ENCODE measurements at regions not wholly inside any gene's neighbourhood (a gene's known extent, or its start where the extent isn't known, plus 50 kb on each side); places are given as distances from the start of the nearest gene placed in this dataset.
A peak's percentile ranks its signal among the peaks of the same experiment; 100 is the strongest.

DNA sequence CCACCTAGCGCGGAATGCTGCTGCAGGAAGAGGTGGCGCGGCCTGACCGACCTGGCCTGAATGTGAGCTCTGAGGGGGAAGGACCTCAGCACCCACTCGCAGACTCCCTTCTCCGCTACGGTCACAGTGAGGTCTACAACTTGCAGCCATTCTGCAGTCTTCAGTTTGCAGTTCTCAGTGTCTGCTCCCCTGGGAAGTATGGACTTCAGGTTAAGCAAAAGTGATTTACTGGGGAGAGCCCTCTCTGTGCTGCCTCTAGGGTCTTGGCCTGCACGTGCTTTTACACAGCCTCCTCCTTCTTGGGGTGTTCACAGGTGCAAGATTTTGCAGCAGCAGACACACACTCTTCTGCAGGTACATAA, 296.0 kb downstream of the OMA1 start:
- no CpG with 5 or more reads among the region's 9 CpGs for WGBS, 2 donors (ENCODE audit: low coverage in 1 of 2)
- ATAC-seq, result no peak
- H3K4me3 ChIP-seq, result peak overlapping the region in 1 of 2 donors; percentile 45
- no peak overlapping the region for H3K27ac ChIP-seq
- TF ChIP-seq EP300 (IDR thresholded peaks at IDR 0.05), result no peak
- TF ChIP-seq POLR2AphosphoS5 (IDR thresholded peaks at IDR 0.05), result no peak
- TF ChIP-seq POLR2A (IDR thresholded peaks at IDR 0.05), result no peak
- TF ChIP-seq, protein P1, sequence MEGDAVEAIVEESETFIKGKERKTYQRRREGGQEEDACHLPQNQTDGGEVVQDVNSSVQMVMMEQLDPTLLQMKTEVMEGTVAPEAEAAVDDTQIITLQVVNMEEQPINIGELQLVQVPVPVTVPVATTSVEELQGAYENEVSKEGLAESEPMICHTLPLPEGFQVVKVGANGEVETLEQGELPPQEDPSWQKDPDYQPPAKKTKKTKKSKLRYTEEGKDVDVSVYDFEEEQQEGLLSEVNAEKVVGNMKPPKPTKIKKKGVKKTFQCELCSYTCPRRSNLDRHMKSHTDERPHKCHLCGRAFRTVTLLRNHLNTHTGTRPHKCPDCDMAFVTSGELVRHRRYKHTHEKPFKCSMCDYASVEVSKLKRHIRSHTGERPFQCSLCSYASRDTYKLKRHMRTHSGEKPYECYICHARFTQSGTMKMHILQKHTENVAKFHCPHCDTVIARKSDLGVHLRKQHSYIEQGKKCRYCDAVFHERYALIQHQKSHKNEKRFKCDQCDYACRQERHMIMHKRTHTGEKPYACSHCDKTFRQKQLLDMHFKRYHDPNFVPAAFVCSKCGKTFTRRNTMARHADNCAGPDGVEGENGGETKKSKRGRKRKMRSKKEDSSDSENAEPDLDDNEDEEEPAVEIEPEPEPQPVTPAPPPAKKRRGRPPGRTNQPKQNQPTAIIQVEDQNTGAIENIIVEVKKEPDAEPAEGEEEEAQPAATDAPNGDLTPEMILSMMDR (IDR thresholded peaks at IDR 0.05), result no peak
- H3K36me3 ChIP-seq, result no peaks in the 10 kb centered on the region
- H3K9me3 ChIP-seq, result peaks cover 0 to 4% (median 0%) of the 10 kb centered on the region in 3 donors
- peaks cover 0 to 22% (median 13%) of the 10 kb centered on the region in 3 donors for H3K4me1 ChIP-seq
- H3K27me3 ChIP-seq, result peaks cover 52% of the 10 kb centered on the region

DNA sequence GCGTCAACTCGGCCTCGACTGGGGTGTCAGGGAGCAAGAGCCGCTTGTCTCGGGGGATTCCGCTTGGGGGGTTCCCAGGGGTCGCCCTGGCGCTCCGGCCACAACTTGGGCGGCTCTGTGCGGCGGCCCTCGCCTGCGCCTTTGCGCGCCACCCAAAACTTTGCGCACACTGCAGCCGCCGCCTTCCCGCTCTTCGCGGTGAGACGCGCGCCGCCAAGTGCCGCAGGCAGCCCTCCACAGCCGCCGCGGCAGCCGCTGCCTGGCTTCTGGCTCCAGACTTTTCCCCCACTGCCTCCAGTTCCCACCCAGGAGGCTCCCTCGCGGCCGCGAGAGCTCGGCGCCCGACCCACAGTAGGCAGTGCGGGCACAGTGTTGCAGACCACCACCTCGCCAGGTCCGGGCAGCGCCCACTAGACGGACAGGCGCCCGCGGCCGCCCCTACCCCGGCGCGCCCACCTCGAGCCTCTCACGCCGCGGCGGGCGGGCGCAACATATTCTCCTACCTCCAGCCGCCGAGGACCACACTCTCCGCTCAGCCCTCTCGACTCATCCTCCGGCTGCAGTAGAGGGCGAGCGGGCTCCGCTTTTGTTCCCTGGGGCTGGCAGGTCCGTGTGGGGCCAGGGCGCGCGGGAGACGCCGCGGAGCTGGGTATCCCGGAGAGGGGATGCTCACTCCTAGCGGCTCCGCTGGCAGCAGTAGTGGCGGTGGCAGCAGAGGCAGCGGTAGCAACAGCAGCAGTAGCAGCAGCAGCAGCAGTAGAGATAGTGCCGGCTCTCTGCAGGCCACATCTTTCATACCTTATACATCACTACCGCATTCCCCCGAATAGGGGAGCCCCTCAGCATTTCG, 296.6 kb downstream of the OMA1 start:
- 0% methylated on average over 26 of the region's 81 CpGs; no CpG with 5 or more reads in 1 of the 2 donors for WGBS, 2 donors (ENCODE audit: low coverage in 1 of 2)
- Histone ChIP-seq H3K9me3 (no peaks in the 10 kb centered on the region), H3K4me1 (peaks cover 0 to 22% (median 13%) of the 10 kb centered on the region in 3 donors), H3K4me3 (peak overlapping the region in 1 of 2 donors; percentile 45), H3K27me3 (peaks cover 58% of the 10 kb centered on the region), H3K27ac (no peak overlapping the region), H3K36me3 (no peaks in the 10 kb centered on the region)
- ATAC-seq, result no peak
- TF ChIP-seq, protein P1 (IDR thresholded peaks at IDR 0.05), result no peak
- TF ChIP-seq EP300 (IDR thresholded peaks at IDR 0.05) (no peak), POLR2A (IDR thresholded peaks at IDR 0.05) (no peak), POLR2AphosphoS5 (IDR thresholded peaks at IDR 0.05) (no peak)

DNA sequence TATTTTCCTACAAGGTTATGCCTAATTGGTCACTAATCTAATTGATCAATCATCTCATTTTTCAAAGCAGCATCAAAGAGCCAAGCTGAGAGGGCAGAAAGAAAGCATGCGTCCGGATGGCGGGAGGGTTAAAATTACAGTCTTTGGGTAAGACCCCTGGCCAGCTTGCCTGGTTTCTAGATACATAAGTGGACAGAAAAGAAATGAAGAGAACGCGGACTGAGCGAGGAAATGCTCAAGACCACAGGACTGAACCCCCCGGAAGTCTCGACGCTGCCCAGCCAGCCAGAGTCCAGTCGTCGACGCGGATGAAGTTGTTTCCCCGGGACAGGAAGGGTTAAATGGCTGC, 297.2 kb downstream of the OMA1 start:
- Histone ChIP-seq H3K27me3 (peaks cover 60% of the 10 kb centered on the region), H3K4me3 (peak overlapping the region in 1 of 2 donors; percentile 45), H3K36me3 (no peaks in the 10 kb centered on the region), H3K27ac (no peak overlapping the region), H3K9me3 (no peaks in the 10 kb centered on the region), H3K4me1 (peaks cover 0 to 22% (median 13%) of the 10 kb centered on the region in 3 donors)
- ATAC-seq, result no peak
- WGBS, 2 donors (ENCODE audit: low coverage in 1 of 2), result 2 to 3% methylated on average over 13 to 14 of the region's 14 CpGs
- TF ChIP-seq, protein P1 (IDR thresholded peaks at IDR 0.05), result no peak
- no peak for TF ChIP-seq POLR2A (IDR thresholded peaks at IDR 0.05)
- no peak for TF ChIP-seq POLR2AphosphoS5 (IDR thresholded peaks at IDR 0.05)
- TF ChIP-seq EP300 (IDR thresholded peaks at IDR 0.05), result no peak

DNA sequence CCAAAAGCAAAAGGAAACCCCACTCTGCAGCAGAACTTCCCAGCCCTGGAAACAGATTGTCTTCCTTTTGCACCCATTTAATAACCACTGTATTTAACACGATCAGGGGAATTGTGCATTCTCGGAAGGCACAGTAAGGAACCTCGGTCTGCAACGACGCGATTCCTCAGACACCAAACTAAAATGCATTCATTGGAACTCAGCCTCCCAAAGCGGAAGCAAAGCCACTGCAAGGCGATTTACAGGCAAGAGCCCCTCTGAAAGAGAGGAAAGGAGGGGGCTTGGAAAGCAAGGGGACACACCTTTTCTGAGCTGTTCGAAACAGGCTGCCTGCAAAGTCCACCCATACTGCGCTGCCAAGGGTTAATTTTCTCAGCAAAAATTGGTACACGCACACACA, 297.7 kb downstream of the OMA1 start:
- H3K9me3 ChIP-seq, result no peaks in the 10 kb centered on the region
- peaks cover 60% of the 10 kb centered on the region for H3K27me3 ChIP-seq
- no peaks in the 10 kb centered on the region for H3K36me3 ChIP-seq
- TF ChIP-seq POLR2A (IDR thresholded peaks at IDR 0.05) (no peak), EP300 (IDR thresholded peaks at IDR 0.05) (no peak), POLR2AphosphoS5 (IDR thresholded peaks at IDR 0.05) (no peak)
- TF ChIP-seq, protein P1 (IDR thresholded peaks at IDR 0.05), result no peak
- no peak overlapping the region for H3K27ac ChIP-seq
- WGBS, 2 donors (ENCODE audit: low coverage in 1 of 2), result 1 to 6% methylated on average over 7 to 11 of the region's 11 CpGs
- peaks cover 0 to 22% (median 13%) of the 10 kb centered on the region in 3 donors for H3K4me1 ChIP-seq
- no peak overlapping the region for H3K4me3 ChIP-seq
- ATAC-seq, result no peak

DNA sequence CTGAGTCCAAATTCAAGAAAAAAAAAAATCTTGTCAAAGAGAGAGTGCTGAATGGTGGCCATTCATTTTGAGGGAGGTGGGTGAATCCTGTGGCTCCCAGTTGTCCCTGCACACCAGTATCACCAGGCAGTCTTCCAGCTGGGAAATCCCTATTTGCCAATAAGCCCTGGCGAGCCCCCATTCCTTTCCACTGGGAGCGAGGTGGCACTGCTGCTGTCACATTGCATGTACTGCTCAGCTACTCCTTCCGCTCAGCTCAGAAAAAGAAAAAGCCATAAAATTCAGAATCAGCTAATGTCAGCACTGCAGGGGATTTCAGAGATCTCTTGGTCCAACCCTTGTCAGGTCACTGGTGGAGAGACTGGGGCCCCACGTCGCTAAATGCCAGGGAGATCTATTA, 298.5 kb downstream of the OMA1 start:
- Histone ChIP-seq H3K27me3 (peaks cover 60% of the 10 kb centered on the region), H3K9me3 (no peaks in the 10 kb centered on the region), H3K27ac (no peak overlapping the region), H3K36me3 (no peaks in the 10 kb centered on the region), H3K4me1 (peaks cover 0 to 22% (median 13%) of the 10 kb centered on the region in 3 donors), H3K4me3 (no peak overlapping the region)
- no peak for TF ChIP-seq POLR2A (IDR thresholded peaks at IDR 0.05)
- TF ChIP-seq EP300 (IDR thresholded peaks at IDR 0.05), result no peak
- TF ChIP-seq, protein P1 (IDR thresholded peaks at IDR 0.05), result no peak
- TF ChIP-seq POLR2AphosphoS5 (IDR thresholded peaks at IDR 0.05), result no peak
- 10 to 74% methylated on average over 3 of the region's 5 CpGs for WGBS, 2 donors (ENCODE audit: low coverage in 1 of 2)
- no peak for ATAC-seq
